NCI-H146 treated with DMSO at 0.1 percent for 48 hours (cell line): ENCODE measurements at regions not wholly inside any gene's neighbourhood (a gene's known extent, or its start where the extent isn't known, plus 50 kb on each side); places are given as distances from the start of the nearest gene placed in this dataset.

Experiments used
- DNase-seq: peaks from one replicate; lab custom pipeline; 2025; ENCODE audit not compliant: unreplicated experiment; lab: John Stamatoyannopoulos, UW

GRCh38 chr5:112625246-112625645 is 112.4 kb upstream of the APC start:
- no peak for DNase-seq

- no peak for DNase-seq
Observed at GRCh38 chr5:112625689-112626438, 111.8 kb upstream of the APC start.

GRCh38 chr5:112626715-112627114 is 111.0 kb upstream of the APC start:
- DNase-seq, result no peak

GRCh38 chr5:112628214-112628980 is 109.3 kb upstream of the APC start:
- DNase-seq, result no peak

- DNase-seq, result no peak
Observed at GRCh38 chr5:112630246-112631009, 107.3 kb upstream of the APC start.

- DNase-seq, result no peak
Observed at GRCh38 chr5:112634166-112634565, 103.5 kb upstream of the APC start.

- no peak for DNase-seq
Observed at GRCh38 chr5:112634796-112635195, 102.9 kb upstream of the APC start.

- no peak for DNase-seq
Observed at GRCh38 chr5:112635276-112635675, 102.4 kb upstream of the APC start.

GRCh38 chr5:112635771-112636731 is 101.6 kb upstream of the APC start:
- DNase-seq, result no peak

- DNase-seq, result no peak
Observed at GRCh38 chr5:112636751-112637150, 100.9 kb upstream of the APC start.

GRCh38 chr5:112637343-112637742 is 100.3 kb upstream of the APC start:
- DNase-seq, result no peak

- no peak for DNase-seq
Observed at GRCh38 chr5:112640546-112640945, 97.1 kb upstream of the APC start.

GRCh38 chr5:112641515-112642110 is 96.1 kb upstream of the APC start:
- DNase-seq, result no peak

GRCh38 chr5:112642885-112643284 is 94.8 kb upstream of the APC start:
- no peak for DNase-seq

GRCh38 chr5:112643339-112643971 is 94.2 kb upstream of the APC start:
- no peak for DNase-seq

- DNase-seq, result no peak
Observed at GRCh38 chr5:112646139-112646936, 91.3 kb upstream of the APC start.

- DNase-seq, result no peak
Observed at GRCh38 chr5:112647428-112647827, 90.3 kb upstream of the APC start.

GRCh38 chr5:112648264-112648663 is 89.4 kb upstream of the APC start:
- no peak for DNase-seq

- no peak for DNase-seq
Observed at GRCh38 chr5:112649882-112650281, 87.8 kb upstream of the APC start.
